ENCODE measurements at regions not wholly inside any gene's neighbourhood (a gene's known extent, or its start where the extent isn't known, plus 50 kb on each side); places are given as distances from the start of the nearest gene placed in this dataset.

- Histone ChIP-seq H3K79me2 (replicated peaks; ENCODE audit: insufficient read depth, low read length) (no peaks in the 10 kb centered on the region), H3K4me2 (ENCODE audit: low read length) (no peak overlapping the region), H3K9me3 (ENCODE audit: low read length) (no peaks in the 10 kb centered on the region), H3F3A (ENCODE audit: insufficient read depth, low read length, poor library complexity, severe bottlenecking) (no peaks in the 10 kb centered on the region), H2AFZ (ENCODE audit: low read depth, low read length) (no peak overlapping the region), H3K36me3 (ENCODE audit: insufficient read depth, low read length) (no peaks in the 10 kb centered on the region), H3K27ac (ENCODE audit: low read length) (no peak overlapping the region), H3K27me3 (ENCODE audit: insufficient read depth, low read depth, low read length) (no peaks in the 10 kb centered on the region), H3K9ac (ENCODE audit: low read length) (no peak overlapping the region), H3K9me2 (ENCODE audit: insufficient read depth, low read length) (no peaks in the 10 kb centered on the region), H4K20me1 (ENCODE audit: insufficient read depth) (no peaks in the 10 kb centered on the region), H3K4me3 (ENCODE audit: low read length) (no peak overlapping the region)
- TF ChIP-seq POLR2AphosphoS5 (IDR thresholded peaks at IDR 0.05) (no peak), TAF1 (IDR thresholded peaks at IDR 0.05; ENCODE audit: low read depth) (no peak), EZH2 (IDR thresholded peaks at IDR 0.05; ENCODE audit: borderline replicate concordance, insufficient read depth, low read length, poor library complexity, severe bottlenecking) (no peak), RAD21 (conservative IDR thresholded peaks at IDR 0.05) (no peak), MXI1 (conservative IDR thresholded peaks at IDR 0.05; ENCODE audit: poor library complexity, severe bottlenecking) (no peak), CTCF (IDR thresholded peaks at IDR 0.05; ENCODE audit: poor library complexity, severe bottlenecking) (no peak), EP300 (conservative IDR thresholded peaks at IDR 0.05; ENCODE audit: poor library complexity, severe bottlenecking) (no peak), REST (IDR thresholded peaks at IDR 0.05; ENCODE audit: borderline replicate concordance) (no peak), SMC3 (conservative IDR thresholded peaks at IDR 0.05; ENCODE audit: poor library complexity) (no peak)
Measured at GRCh38 chr1:163914785-163915413, 593.1 kb downstream of the NUF2 start.

GRCh38 chr1:163922743-163923201 is 601.0 kb downstream of the NUF2 start:
- H3K9me3 ChIP-seq (ENCODE audit: low read length) = no peaks in the 10 kb centered on the region
- H3K9ac ChIP-seq (ENCODE audit: low read length) = no peak overlapping the region
- no peaks in the 10 kb centered on the region for H4K20me1 ChIP-seq (ENCODE audit: insufficient read depth)
- H3K27me3 ChIP-seq (ENCODE audit: insufficient read depth, low read depth, low read length) = no peaks in the 10 kb centered on the region
- H3F3A ChIP-seq (ENCODE audit: insufficient read depth, low read length, poor library complexity, severe bottlenecking) = no peaks in the 10 kb centered on the region
- no peak overlapping the region for H3K4me3 ChIP-seq (ENCODE audit: low read length)
- no peak overlapping the region for H3K4me2 ChIP-seq (ENCODE audit: low read length)
- no peak overlapping the region for H3K27ac ChIP-seq (ENCODE audit: low read length)
- TF ChIP-seq TAF1 (IDR thresholded peaks at IDR 0.05; ENCODE audit: low read depth) = no peak
- TF ChIP-seq RAD21 (conservative IDR thresholded peaks at IDR 0.05) = no peak
- TF ChIP-seq MXI1 (conservative IDR thresholded peaks at IDR 0.05; ENCODE audit: poor library complexity, severe bottlenecking) = no peak
- no peak for TF ChIP-seq SMC3 (conservative IDR thresholded peaks at IDR 0.05; ENCODE audit: poor library complexity)
- H3K9me2 ChIP-seq (ENCODE audit: insufficient read depth, low read length) = no peaks in the 10 kb centered on the region
- no peaks in the 10 kb centered on the region for H3K36me3 ChIP-seq (ENCODE audit: insufficient read depth, low read length)
- no peaks in the 10 kb centered on the region for H3K79me2 ChIP-seq (replicated peaks; ENCODE audit: insufficient read depth, low read length)
- H2AFZ ChIP-seq (ENCODE audit: low read depth, low read length) = no peak overlapping the region

All from neural cell (in vitro differentiated cells).